ENCODE measurements at regions not wholly inside any gene's neighbourhood (a gene's known extent, or its start where the extent isn't known, plus 50 kb on each side); places are given as distances from the start of the nearest gene placed in this dataset.

DNA sequence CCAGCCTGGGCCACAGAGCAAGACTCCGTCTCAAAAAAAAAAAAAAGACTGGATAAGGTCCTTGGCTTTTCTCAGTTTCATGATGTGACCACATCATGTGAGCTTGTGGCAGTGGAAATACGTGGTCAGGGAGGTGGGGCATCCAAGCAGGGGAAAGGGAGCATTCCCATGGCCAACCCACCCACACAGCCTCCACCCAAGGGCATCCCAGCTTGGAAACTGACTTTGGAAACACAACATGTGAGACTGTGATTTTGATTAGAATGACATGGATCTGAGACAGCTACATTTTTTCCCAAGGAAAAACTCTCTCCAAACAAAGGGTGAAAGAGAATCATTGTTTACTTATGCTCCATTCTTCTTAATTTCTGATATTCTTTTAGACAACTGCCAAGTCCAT is 405.0 kb upstream of the ZNF507 start:
- DNase-seq (ENCODE audit: low read depth, low spot score), result no peak

DNA sequence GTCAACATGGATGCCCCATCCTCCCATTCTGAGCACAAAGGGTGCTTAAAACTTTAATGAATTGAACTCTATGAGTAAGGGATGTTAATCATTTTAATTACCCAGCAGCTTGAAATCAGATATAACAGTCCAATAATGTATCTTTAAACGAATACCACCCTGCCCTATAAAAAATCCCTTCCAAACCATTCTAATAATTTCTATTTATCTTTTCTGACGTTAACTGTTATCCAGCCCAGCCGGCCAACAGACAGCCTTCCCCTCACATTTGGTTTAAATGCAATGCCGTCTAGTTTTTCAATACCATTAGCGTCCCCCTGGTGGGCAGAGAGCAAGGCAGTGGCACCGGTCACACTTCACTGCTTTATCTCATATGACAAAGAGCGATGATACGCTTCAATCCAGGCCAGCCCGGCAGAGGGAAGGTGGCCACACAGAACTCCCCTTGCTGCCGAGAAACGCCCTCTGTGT is 402.2 kb upstream of the ZNF507 start:
- DNase-seq (ENCODE audit: low read depth, low spot score), result peak; percentile 1

DNA sequence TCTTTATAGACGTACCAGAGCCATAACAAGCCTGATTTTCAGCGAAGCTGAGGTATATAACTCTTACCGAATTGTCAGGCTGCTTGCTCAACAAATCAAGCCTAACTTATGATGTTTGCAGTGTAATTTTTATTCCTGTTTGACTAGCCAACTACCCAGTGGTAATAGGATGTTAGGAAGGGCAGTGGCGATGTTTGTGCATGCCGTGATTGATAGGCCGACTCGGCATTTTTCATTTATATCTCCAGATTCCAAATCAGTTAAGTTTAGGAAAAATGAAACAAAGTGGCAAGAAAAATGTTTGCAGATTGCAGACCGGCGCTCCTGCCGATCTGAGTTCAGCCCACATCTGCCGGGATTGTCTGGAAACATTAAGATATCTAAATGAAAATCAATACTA is 401.6 kb upstream of the ZNF507 start:
- no peak for DNase-seq (ENCODE audit: low read depth, low spot score)

DNA sequence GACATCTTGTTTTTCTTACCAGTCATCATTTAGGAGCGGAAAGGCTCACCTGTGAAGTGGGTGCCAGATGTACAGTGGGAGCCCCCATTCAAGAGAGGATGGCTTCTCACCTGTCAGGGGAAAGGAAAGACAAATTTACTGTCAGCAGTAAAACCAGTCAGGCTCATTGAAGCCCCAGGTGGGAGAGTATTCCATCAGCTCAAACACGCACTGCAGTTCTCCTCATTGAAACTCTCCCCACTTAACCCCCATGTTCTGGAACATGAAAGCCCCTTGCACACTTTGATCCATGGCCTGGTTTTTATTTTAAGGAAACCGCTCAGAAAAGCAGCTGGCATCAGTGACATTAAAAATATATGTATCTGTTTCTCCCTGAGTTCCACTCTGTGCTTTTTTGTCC is 401.1 kb upstream of the ZNF507 start:
- no peak for DNase-seq (ENCODE audit: low read depth, low spot score)

DNA sequence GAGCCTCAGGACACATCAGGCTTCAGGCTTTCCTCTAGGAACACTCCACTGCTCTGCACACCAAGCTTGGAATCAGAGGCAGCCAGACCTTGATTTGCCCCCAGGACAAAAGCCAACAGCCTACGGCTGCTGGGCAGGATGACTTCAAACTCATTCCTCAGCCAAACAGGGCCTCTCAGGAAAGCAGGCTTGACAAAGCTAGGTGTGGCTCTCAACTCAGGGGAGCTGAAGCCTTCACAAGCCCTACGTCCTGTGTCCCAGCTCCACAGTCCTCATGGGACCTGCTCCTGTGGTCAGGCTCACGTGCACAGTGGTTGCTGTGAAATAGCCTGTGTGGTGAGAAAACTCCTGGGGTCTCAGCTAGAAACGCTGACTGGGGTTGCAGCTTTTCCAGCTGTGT is 398.9 kb upstream of the ZNF507 start:
- DNase-seq (ENCODE audit: low read depth, low spot score), result peak; percentile 7

DNA sequence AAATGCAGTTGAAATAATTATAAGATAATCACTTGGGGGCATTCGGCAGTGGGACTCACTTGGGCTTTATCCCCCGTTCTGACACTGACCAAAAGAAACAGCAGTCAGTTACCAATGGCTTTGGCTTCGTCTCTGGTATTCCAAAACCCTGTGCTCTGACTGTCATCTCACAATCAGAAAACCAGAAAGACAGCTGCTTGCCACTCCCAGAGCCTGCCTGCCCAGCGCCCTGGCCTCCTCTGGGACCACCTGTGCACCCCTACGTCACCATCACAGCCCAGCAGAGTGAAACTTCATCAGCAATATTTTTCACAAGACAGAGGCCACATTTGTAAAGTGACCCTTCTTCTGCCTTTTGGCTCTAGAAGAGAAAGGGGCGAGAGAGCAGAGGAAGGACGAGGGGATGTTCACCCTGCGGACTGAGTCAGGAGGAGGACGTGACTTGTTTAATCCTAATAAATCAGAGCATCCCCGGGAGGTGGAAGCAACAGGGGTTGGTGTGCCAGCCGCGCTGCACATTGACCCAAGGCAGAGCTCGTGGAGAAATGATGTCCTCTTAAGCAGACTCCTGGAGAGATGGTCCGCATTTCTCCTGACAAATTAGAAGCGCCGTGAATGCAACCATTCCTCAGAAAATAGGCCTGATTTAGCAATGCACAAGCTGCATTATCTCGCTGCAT is 397.8 kb upstream of the ZNF507 start:
- DNase-seq (ENCODE audit: low read depth, low spot score), result no peak

DNA sequence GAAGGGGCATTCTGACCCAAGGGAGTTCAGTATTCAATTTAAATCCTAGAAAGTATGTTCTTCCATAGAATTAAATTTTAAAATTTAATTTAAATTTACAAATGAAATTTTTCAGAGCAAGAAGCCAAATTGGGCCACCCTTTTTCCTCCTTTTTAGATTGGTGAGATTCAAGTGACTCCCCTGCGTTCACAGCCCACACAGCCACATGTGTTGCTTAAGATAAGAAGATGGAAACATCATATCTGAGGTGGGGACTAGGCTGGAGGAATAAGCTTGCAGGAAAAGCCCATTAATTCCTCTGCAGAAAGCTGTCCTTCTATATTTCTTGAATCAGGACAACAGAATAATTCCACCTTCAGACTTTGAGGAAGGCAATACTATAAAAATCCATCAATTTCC is 392.7 kb upstream of the ZNF507 start:
- DNase-seq (ENCODE audit: low read depth, low spot score), result no peak

DNA sequence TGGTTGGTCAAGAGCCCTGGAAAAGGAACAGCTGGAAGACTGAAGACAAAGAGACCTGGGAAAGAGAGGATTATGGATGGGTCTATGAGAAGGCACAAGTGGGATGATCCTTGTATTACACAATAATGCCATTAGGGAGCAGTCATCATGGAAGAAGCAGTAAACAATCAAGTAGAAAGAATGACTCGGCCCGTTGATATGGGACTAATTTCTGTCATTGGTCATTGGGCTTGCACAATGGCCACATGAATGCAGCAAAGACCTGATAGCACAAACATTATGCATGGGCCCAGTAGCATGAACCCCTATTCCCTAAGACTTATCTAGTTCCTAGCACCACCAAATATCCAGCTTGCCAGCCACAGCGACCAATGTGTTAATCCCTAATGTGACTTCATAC is 390.3 kb upstream of the ZNF507 start:
- DNase-seq (ENCODE audit: low read depth, low spot score), result no peak

DNA sequence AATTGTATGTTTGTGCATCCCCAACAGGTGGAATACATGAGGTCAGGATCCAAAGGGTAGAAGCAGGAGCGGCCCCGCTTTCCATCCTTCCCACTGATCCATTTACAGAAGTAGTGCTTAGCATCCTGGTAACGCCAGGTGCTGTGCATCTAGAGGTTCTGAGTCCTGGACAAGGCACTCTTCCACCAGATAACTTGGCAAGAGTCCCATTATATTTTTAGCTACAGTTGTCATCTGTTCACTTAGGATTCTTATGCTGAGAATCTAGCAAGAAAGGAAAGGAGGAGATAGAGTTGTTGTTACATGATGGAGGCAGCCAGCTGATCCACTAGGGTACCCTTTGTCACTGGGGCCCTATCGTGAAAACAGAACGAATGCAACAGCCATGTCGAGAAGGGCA is 389.5 kb upstream of the ZNF507 start:
- no peak for DNase-seq (ENCODE audit: low read depth, low spot score)

DNA sequence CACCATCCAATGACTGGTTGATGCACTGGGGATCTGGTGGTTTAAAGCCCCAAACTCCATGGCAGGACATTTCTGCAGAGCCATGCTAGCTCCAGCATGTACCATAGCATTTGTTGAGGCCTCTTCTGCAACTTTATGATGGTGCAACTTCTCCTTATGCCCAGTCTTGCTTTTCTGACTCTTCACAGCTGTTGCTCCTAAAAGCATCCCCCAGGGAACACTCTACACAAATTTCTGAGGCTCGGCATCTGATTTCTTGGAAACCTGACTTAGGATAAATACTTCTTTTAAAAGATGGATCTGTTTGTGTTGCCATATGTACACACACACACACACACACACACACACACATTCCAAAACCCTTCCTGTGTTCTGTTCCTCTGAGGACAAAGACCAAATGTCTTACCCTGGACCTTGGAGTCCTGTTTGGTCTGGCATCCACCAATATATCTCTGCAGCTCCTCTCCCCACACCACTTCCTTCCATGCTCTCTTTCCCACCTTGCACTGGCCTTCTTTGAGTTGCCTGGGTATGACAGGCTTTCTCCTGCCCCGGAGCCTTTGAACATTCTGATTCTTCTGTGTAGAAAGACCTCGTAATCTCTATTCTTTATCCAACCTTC is 388.5 kb upstream of the ZNF507 start:
- DNase-seq (ENCODE audit: low read depth, low spot score), result no peak

DNA sequence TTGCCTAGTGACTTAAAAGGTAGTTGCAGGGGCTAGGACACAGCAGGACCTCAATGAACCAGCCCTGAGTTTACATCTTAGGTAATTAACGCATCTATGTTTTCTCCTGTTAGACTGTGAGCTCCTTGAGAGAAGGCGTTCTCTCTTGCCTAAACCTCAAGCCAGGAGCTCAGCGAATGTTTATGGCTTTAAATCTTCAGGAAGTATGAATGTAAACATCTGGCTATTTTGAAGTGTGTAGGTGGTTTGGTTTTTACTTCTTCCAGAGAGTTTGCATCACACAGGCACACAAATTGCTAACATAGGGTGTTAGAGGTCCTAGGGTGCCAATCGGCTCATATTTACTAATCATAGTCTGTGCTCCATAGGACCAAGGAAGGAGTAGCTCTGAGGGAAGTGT is 387.7 kb upstream of the ZNF507 start:
- DNase-seq (ENCODE audit: low read depth, low spot score), result no peak

DNA sequence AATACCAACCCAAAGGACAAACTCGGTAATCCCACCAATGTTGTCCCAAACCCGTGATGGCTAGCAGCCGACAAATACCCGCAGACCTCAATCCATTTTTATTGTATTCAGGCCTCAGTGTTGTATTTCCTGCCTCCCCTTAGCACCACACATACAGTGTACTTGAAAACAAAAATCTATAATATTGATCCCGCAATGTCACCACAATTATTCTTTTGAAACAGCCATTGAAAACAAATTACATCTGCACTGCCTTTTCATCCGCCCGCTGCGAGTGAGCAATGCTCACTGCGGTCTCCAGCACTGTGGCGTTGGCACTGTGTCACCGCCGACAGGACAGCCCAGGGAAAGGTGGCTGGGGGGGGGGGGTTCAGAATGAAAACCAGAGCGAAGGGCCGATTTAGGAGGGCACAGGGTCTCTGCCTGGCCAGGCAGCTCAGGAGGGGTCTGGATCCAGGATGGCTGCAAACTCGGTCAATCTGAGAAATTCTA is 385.8 kb upstream of the ZNF507 start:
- DNase-seq (ENCODE audit: low read depth, low spot score), result no peak

DNA sequence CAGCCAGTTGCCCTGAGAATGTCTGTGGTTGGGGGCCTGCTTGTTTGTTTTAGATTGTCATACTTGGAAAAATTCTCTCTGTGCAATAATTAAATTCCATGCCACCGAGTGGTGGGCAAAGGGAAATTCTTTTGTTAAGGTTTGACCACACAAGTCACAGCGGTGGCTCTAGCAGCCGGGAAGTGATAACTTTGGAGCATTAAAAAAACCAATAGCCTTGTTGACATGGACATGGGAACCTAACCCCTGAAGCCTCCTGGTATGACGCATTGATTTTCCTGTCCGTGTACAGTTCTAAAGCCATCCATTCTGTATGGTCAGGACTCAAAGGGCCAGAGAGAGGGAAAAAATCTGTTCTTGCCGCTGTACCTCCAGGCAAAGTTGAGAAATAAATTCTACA is 384.9 kb upstream of the ZNF507 start:
- no peak for DNase-seq (ENCODE audit: low read depth, low spot score)

DNA sequence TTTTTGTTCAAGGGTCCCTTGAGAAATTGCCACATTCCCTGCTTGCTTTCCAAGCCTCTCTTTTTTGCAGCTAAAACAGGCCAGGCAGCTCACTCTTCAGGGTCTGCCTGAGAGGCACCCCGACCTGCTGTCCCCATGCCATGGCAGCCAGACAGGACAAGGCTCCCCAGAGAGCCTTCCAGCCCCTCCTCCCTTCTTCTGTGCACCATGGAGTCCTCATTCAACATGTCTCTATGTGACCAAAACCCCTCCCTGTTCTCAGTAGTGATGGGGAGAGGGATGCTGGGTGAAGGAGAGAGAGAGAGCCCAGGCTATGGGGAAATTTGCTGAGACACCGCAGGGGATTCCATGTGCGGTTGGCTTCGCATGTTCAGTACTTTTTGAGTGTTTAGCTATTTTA is 384.2 kb upstream of the ZNF507 start:
- DNase-seq (ENCODE audit: low read depth, low spot score), result no peak

DNA sequence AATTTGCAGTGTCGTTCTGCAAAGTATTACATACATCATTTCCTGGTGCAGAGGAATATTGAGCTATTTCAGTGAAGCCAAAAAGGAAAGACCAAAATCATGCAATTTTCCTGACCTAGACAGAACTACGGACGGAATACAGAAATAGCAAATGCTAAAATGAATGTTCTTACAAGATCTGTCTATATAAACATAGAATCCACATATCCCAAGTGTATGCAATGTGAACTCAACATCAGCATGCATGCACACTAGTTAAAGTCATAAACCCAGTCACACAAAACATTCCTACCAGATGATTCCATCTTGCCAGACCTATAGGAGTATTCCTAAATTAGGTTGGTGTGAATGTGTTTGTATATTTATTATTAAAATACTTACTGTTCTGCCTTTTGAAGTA is 383.7 kb upstream of the ZNF507 start:
- no peak for DNase-seq (ENCODE audit: low read depth, low spot score)

DNA sequence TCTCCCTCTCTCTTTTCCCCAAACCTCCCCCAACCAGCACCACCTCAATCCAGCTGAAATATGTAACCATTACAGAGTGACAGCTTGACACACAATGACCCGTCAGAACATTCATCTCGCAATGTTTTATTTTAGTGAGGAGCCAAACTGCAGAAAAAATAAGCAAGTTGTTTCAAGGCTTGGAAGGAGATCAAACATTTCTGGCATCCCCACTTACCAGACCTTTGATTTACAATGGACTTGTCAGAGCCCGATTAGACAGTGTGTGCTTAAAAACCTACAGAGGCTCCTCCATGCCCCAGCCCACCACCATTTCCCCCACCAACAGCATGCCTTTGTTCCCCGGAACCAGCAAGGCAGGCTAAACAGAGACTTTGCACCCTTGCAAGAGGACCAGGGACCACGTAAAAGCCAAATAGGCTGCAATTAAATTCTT is 382.8 kb upstream of the ZNF507 start:
- no peak for DNase-seq (ENCODE audit: low read depth, low spot score)

DNA sequence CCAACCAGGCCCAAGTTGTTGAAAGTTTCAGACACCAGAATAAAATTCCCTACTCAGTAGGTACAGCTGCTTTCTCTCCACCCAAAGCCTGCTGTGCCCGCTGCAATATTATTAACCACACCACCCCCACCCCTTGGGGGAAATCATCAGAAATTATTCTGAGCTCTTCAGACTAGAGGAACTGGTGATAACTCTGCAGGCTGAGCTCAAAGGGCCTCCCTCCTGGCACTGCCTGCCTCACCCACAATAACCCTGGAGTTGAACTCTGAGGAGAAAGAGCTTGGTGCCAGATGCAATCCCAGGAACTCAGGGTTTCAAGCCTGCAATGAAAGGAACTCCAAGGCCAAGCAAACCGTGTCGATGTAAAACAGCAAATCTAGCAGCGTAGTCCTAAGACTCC is 381.7 kb upstream of the ZNF507 start:
- no peak for DNase-seq (ENCODE audit: low read depth, low spot score)

DNA sequence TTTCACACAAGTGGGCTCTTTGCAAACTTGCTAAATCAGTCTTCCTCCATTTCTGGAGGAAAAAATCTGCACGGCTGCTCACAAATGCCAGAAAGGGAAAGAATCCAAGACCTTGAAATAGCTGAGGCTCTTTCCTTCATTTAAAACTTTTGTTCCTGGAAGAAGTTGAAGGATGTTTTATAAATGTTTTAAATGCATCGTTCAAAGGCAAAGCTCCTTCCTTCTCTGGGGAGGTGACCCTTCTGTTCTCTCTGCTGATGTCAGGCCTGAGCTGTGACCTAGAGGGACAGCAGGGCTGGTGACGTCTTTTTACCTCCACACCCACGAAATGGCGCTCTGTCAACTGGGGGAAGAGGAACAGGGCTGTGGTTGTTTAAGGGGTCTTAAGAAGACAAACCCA is 376.4 kb upstream of the ZNF507 start:
- DNase-seq (ENCODE audit: low read depth, low spot score), result no peak

DNA sequence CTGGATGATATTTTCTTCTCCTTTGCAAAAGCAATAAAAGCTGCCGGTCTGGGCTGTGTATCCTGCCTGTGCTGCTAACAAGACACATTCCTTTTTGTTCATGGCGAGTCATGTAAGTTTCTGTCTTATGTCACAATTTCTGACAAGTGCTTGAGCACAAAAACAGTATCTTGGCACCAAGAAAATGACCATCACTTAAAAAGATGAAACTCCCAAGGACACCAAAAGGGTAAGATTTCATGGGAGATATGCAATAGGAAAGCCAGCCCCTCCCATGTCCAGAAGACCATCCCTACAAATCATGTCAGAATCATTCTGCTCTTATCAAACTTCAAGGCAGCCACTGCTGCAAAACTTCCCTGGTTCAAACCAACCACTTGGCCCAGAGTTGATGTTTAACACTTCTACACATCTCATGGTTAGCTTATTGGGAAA is 375.4 kb upstream of the ZNF507 start:
- no peak for DNase-seq (ENCODE audit: low read depth, low spot score)

DNA sequence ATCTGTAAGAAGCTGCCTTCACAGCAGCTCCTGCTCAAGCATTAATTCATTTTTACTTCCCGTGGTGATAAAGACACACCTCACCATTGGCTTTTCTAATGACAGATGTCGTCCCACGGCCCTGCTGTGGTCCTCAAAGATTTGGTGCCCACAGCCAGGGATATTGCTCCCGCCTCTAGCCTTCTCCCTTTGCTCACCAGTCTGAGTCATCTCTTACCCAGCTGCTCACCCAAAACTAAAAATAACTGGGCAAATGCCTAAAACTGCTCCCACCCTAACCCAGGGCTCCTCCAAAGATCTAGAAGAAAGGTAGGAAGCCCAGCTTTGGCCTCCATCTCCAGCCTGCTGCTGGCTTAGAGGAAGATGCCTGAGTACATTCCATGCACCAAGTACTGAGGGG is 371.1 kb upstream of the ZNF507 start:
- DNase-seq (ENCODE audit: low read depth, low spot score), result no peak

DNA sequence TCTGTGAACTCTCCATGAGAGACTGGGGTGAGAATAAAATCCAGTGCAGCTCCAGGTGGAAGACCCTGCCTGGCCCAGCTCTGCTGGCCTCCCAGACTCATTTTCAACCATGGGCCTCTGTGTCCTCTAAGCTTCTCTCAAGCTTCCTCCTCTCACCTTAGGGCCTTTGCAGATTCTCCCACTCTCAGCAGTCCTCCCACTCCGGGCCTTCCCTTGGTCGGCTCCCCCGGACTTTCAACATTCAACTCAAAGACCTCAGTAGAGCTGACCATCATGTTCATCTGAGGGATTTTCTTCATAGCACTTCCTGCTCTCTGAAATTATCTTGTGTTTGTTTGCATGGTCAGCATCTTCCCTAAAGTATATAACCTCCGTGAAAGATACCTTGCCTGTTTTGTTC is 370.5 kb upstream of the ZNF507 start:
- DNase-seq (ENCODE audit: low read depth, low spot score), result no peak

DNA sequence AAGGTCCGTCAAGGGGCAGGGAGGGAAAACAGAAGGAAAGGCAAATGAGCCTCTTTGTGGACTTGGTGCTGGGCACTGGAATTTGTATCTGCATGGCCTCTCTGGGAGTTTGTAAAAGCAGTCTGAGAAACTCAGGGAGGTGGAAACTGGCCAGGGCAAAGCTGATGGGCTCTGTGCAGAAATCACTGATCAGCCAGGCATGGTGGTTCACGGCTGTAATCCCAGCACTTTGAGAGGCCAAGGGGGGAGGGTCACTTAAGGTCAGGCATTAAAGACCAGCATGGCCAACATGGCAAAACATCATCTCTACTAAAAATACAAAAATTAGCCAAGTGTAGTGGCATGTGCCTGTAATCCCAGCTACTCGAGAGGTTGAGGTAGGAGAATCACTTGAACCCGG is 369.9 kb upstream of the ZNF507 start:
- no peak for DNase-seq (ENCODE audit: low read depth, low spot score)

DNA sequence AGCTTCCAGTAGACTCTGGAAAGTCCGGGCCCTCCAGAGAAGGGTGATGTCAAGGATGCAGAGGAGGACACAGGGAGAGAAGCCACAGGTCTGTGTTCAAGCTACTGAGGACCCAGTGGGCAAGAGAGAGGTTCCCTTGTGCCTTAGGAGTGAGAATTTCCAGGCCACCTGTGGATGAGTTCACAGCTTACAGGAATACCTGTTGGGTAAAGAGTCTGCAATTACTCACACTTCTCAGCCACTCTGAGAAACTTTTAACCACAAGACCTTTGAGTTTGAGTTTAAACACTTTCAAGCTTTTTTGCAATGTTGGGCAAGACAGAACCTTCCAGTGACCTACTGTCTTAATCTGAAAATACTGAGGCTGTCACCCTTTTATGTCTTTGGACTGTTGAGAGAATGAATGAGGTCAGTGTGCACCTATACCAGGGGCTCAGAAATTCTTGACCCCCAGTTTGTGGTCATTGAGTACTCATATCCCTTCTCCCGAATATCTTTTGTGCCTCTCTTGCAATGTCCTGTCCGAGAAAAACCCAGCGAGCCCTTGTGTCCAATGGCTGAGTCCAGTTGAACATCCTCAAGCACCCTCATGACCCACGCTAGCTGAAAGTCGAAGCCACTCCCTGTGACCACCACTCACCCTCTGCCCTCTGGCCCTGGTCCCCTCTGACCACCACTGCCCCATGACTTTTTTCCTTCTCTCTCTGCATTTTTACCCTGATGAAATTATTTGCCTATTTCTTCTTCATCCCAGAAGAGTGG is 368.5 kb upstream of the ZNF507 start:
- DNase-seq (ENCODE audit: low read depth, low spot score), result no peak
